GM23338 (cell line): ENCODE measurements at regions not wholly inside any gene's neighbourhood (a gene's known extent, or its start where the extent isn't known, plus 50 kb on each side); places are given as distances from the start of the nearest gene placed in this dataset.

ENCODE experiments used
- ATAC-seq: fragments of 200-7000 bp; cut with Tn5 transposase; 3 replicates; pipeline ENCODE4 v1.9.1; 2020
- DNase-seq: peaks from one replicate; pipeline ENCODE4 v3.0.0-alpha.2; 2015; ENCODE audit warnings: low spot score
- H2AFZ ChIP-seq: fragments of 200-600 bp; sonication (generic); 2 replicates; pipeline ENCODE4 v1.8.0; 2016; ENCODE audit warnings: antibody characterized with exemption, mild to moderate bottlenecking, moderate library complexity
- H3F3A ChIP-seq: fragments of 200-600 bp; sonication (generic); replicated peaks from 2 replicates; pipeline ENCODE4 v1.8.0; 2017; ENCODE audit warnings: antibody characterized with exemption, mixed run types, low read depth
- H3K27ac ChIP-seq: fragments of 200-600 bp; sonication (generic); 2 replicates; pipeline ENCODE4 v1.6.1; 2016; ENCODE audit warnings: low read depth
- H3K27me3 ChIP-seq: fragments of 200-600 bp; sonication (generic); 2 replicates; pipeline ENCODE4 v1.8.0; 2016; ENCODE audit warnings: mild to moderate bottlenecking, mixed run types, moderate library complexity; ENCODE audit not compliant: insufficient read depth
- H3K36me3 ChIP-seq: fragments of 200-600 bp; sonication (generic); 2 replicates; pipeline ENCODE4 v1.8.0; 2016; ENCODE audit warnings: mild to moderate bottlenecking; ENCODE audit not compliant: insufficient read depth
- H3K4me1 ChIP-seq: fragments of 200-600 bp; sonication (generic); 2 replicates; pipeline ENCODE4 v1.8.0; 2016; ENCODE audit warnings: mild to moderate bottlenecking, moderate library complexity; ENCODE audit not compliant: insufficient read depth
- H3K4me2 ChIP-seq: fragments of 200-600 bp; sonication (generic); 2 replicates; pipeline ENCODE4 v1.7.1; 2017; ENCODE audit warnings: mixed run types
- H3K4me3 ChIP-seq: fragments of 200-600 bp; sonication (generic); 2 replicates; pipeline ENCODE4 v1.6.1; 2016; ENCODE audit warnings: mixed run types
- H3K79me2 ChIP-seq: fragments of 200-600 bp; sonication (generic); replicated peaks from 2 replicates; pipeline ENCODE4 v1.8.0; 2017; ENCODE audit warnings: mild to moderate bottlenecking; ENCODE audit not compliant: insufficient read depth
- H3K9me2 ChIP-seq: fragments of 200-600 bp; sonication (generic); 2 replicates; pipeline ENCODE4 v1.8.0; 2017; ENCODE audit not compliant: insufficient read depth
- H4K20me1 ChIP-seq: fragments of 200-600 bp; sonication (generic); replicated peaks from 2 replicates; pipeline ENCODE4 v1.8.0; 2017; ENCODE audit warnings: mild to moderate bottlenecking; ENCODE audit not compliant: insufficient read depth
- H3K27ac Mint-ChIP-seq: 2 replicates; pipeline ENCODE4 v1.8.0; 2020; ENCODE audit warnings: inconsistent platforms, mild to moderate bottlenecking, moderate library complexity, mixed read lengths
- H3K27me3 Mint-ChIP-seq: 3 replicates; pipeline ENCODE4 v1.8.0; 2022; ENCODE audit warnings: low read depth, mild to moderate bottlenecking, moderate library complexity, mixed read lengths, inconsistent platforms; ENCODE audit not compliant: insufficient read depth, poor library complexity
- H3K36me3 Mint-ChIP-seq: 3 replicates; pipeline ENCODE4 v1.8.0; 2021; ENCODE audit warnings: low read depth, mild to moderate bottlenecking, inconsistent platforms, moderate library complexity, mixed read lengths
- H3K4me1 Mint-ChIP-seq: 3 replicates; pipeline ENCODE4 v1.8.0; 2020; ENCODE audit warnings: mild to moderate bottlenecking, inconsistent platforms, mixed read lengths
- H3K4me3 Mint-ChIP-seq: 3 replicates; pipeline ENCODE4 v1.8.0; 2021; ENCODE audit warnings: moderate library complexity, mild to moderate bottlenecking, inconsistent platforms, mixed read lengths
- H3K9me3 Mint-ChIP-seq: 3 replicates; pipeline ENCODE4 v1.8.0; 2020; ENCODE audit warnings: moderate library complexity, mild to moderate bottlenecking, inconsistent platforms, mixed read lengths
- CREB1 ChIP-seq: fragments of 250-450 bp; sonication (Bioruptor Pico); IDR thresholded peaks from 2 replicates; pipeline ENCODE4 v1.5.0; 2020; ENCODE audit warnings: low read depth, mild to moderate bottlenecking, moderate library complexity
- JUNB ChIP-seq: IDR thresholded peaks from one replicate; pipeline ENCODE4 v1.6.1; 2016; ENCODE audit warnings: antibody characterized with exemption; ENCODE audit not compliant: unreplicated experiment
- NANOG ChIP-seq: IDR thresholded peaks from 2 replicates; pipeline ENCODE4 v1.6.1; 2016; ENCODE audit warnings: antibody characterized with exemption, borderline replicate concordance
- ZNF114 ChIP-seq: fragments of 250-450 bp; sonication (Bioruptor Pico); IDR thresholded peaks from 2 replicates; pipeline ENCODE4 v1.5.0; 2020; ENCODE audit warnings: mild to moderate bottlenecking, moderate library complexity
- ZNF462 ChIP-seq: fragments of 250-450 bp; sonication (Bioruptor Pico); IDR thresholded peaks from 2 replicates; pipeline ENCODE4 v1.5.0; 2020; ENCODE audit warnings: mild to moderate bottlenecking, moderate library complexity
- TF ChIP-seq, protein P1 (sequence below), 2 experiments: fragments of 200-600 bp in 1 of 2; sonication (generic) in 1 of 2; conservative IDR thresholded peaks; 2 replicates each; pipeline versions ENCODE4 v1.5.1 to v1.6.1; 2016 to 2017; ENCODE audit warnings: antibody characterized with exemption in 2 of 2, low read depth in 2 of 2, mild to moderate bottlenecking in 2 of 2, moderate library complexity in 1 of 2
- TF ChIP-seq, protein P2 (sequence below): IDR thresholded peaks from 2 replicates; pipeline ENCODE4 v1.6.1; 2016; ENCODE audit warnings: antibody characterized with exemption

DNA sequence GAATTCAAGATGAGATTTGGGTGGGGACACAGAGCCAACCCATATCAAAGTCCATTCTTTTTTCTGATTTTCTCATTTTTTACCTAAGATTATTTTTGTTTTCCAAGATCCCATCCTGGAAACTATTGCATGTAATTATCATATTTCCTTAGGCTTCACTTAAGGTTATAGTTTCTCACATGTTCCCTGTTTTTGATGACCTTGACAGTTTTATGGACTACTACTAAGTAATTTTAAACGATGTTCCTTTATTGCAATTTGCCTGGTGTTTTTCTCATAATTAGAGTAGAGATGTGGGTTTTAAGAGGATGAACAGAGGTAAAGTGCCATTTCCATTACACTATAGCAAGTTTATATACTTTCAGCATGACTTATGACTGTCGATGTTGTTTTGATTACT, 795.1 kb downstream of the FAT4 start (continued):
- TF ChIP-seq ZNF462 (CRISPR knock-in tag) (no peak), NANOG (no peak), JUNB (no peak)
- TF ChIP-seq, protein P1, sequence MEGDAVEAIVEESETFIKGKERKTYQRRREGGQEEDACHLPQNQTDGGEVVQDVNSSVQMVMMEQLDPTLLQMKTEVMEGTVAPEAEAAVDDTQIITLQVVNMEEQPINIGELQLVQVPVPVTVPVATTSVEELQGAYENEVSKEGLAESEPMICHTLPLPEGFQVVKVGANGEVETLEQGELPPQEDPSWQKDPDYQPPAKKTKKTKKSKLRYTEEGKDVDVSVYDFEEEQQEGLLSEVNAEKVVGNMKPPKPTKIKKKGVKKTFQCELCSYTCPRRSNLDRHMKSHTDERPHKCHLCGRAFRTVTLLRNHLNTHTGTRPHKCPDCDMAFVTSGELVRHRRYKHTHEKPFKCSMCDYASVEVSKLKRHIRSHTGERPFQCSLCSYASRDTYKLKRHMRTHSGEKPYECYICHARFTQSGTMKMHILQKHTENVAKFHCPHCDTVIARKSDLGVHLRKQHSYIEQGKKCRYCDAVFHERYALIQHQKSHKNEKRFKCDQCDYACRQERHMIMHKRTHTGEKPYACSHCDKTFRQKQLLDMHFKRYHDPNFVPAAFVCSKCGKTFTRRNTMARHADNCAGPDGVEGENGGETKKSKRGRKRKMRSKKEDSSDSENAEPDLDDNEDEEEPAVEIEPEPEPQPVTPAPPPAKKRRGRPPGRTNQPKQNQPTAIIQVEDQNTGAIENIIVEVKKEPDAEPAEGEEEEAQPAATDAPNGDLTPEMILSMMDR (conservative IDR thresholded peaks at IDR 0.05; ENCODE audit: low read depth in 2 of 2) = no peak

GRCh38 chr4:126113058-126113457, 798.3 kb downstream of the FAT4 start:
- Histone ChIP-seq H3K9me2 (0 out of 2 replicates have a peak, but pooled peaks cover 3% of the 10 kb centered on the region), H3K4me1 (no peaks in the 10 kb centered on the region), H3K4me3 (no peak overlapping the region), H3F3A (no peaks in the 10 kb centered on the region), H3K36me3 (peaks cover 7% of the 10 kb centered on the region; the same call in 1 of the 2 replicates), H3K27me3 (no peaks in the 10 kb centered on the region), H3K79me2 (no peaks in the 10 kb centered on the region), H3K4me2 (no peak overlapping the region), H2AFZ (no peak overlapping the region), H4K20me1 (no peaks in the 10 kb centered on the region), H3K27ac (no peak overlapping the region)
- no peak for ATAC-seq
- Mint-ChIP-seq H3K27me3 (no peaks in the 10 kb centered on the region), H3K4me3 (no peak overlapping the region), H3K4me1 (no peaks in the 10 kb centered on the region), H3K27ac (no peak overlapping the region), H3K9me3 (peaks cover 35% of the 10 kb centered on the region), H3K36me3 (peaks cover 7% of the 10 kb centered on the region; the same call in 1 of the 3 replicates)
- DNase-seq = no peak
- TF ChIP-seq CREB1 (CRISPR knock-in tag) (no peak), ZNF462 (CRISPR knock-in tag) (no peak), JUNB (no peak), ZNF114 (CRISPR knock-in tag) (no peak)
- TF ChIP-seq, protein P2, sequence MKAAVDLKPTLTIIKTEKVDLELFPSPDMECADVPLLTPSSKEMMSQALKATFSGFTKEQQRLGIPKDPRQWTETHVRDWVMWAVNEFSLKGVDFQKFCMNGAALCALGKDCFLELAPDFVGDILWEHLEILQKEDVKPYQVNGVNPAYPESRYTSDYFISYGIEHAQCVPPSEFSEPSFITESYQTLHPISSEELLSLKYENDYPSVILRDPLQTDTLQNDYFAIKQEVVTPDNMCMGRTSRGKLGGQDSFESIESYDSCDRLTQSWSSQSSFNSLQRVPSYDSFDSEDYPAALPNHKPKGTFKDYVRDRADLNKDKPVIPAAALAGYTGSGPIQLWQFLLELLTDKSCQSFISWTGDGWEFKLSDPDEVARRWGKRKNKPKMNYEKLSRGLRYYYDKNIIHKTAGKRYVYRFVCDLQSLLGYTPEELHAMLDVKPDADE = no peak
